ENCODE measurements at regions not wholly inside any gene's neighbourhood (a gene's known extent, or its start where the extent isn't known, plus 50 kb on each side); places are given as distances from the start of the nearest gene placed in this dataset.

GRCh38 chr10:30219971-30220751 is 128.9 kb downstream of the MTPAP start:
- TF ChIP-seq CTCF (IDR thresholded peaks at IDR 0.05; ENCODE audit: low read depth, low read length, missing control alignments) = no peak
- H3K4me3 ChIP-seq (replicated peaks; ENCODE audit: low read depth, low read length) = no peak overlapping the region
- DNase-seq (ENCODE audit: extremely low read depth, low read depth) = no peak

- DNase-seq (ENCODE audit: extremely low read depth, low read depth) = no peak
- TF ChIP-seq CTCF (IDR thresholded peaks at IDR 0.05; ENCODE audit: low read depth, low read length, missing control alignments) = no peak
- no peak overlapping the region for H3K4me3 ChIP-seq (replicated peaks; ENCODE audit: low read depth, low read length)
Measured at GRCh38 chr10:30216821-30217220, 132.3 kb downstream of the MTPAP start.

- no peak for DNase-seq (ENCODE audit: extremely low read depth, low read depth)
Measured at GRCh38 chr10:30215623-30216022, 133.5 kb downstream of the MTPAP start.

GRCh38 chr10:30215141-30215540 is 133.9 kb downstream of the MTPAP start:
- no peak for TF ChIP-seq CTCF (IDR thresholded peaks at IDR 0.05; ENCODE audit: low read depth, low read length, missing control alignments)
- no peak overlapping the region for H3K4me3 ChIP-seq (replicated peaks; ENCODE audit: low read depth, low read length)
- DNase-seq (ENCODE audit: extremely low read depth, low read depth) = no peak

More at GRCh38 chr10:30215623-30216022, 133.5 kb downstream of the MTPAP start:
- no peak overlapping the region for H3K4me3 ChIP-seq (replicated peaks; ENCODE audit: low read depth, low read length)
- TF ChIP-seq CTCF (IDR thresholded peaks at IDR 0.05; ENCODE audit: low read depth, low read length, missing control alignments) = no peak

- DNase-seq (ENCODE audit: extremely low read depth, low read depth) = no peak
- TF ChIP-seq CTCF (IDR thresholded peaks at IDR 0.05; ENCODE audit: low read depth, low read length, missing control alignments) = no peak
- H3K4me3 ChIP-seq (replicated peaks; ENCODE audit: low read depth, low read length) = no peak overlapping the region
Measured at GRCh38 chr10:30210296-30210695, 138.8 kb downstream of the MTPAP start.

- no peak for DNase-seq (ENCODE audit: extremely low read depth, low read depth)
Measured at GRCh38 chr10:30208330-30208729, 140.7 kb downstream of the MTPAP start.

More at GRCh38 chr10:30208330-30208729, 140.7 kb downstream of the MTPAP start:
- no peak for TF ChIP-seq CTCF (IDR thresholded peaks at IDR 0.05; ENCODE audit: low read depth, low read length, missing control alignments)
- no peak overlapping the region for H3K4me3 ChIP-seq (replicated peaks; ENCODE audit: low read depth, low read length)

Data from HFF-Myc (cell line).